Activated B cell treated with CpG ODN at 0.5 μM for 24 hours (primary cell): ENCODE measurements at regions not wholly inside any gene's neighbourhood (a gene's known extent, or its start where the extent isn't known, plus 50 kb on each side); places are given as distances from the start of the nearest gene placed in this dataset.

Experiments
- ATAC-seq: fragments of 200-7000 bp; cut with Tn5 transposase; one replicate; pipeline ENCODE4 v1.10.0; 2021; ENCODE audit warnings: low read depth, mild to moderate bottlenecking, moderate library complexity
- CTCF ChIA-PET: fragments of 350-600 bp; sonication (Branson Sonifier 250); formaldehyde crosslinking; loops from one replicate; lab custom pipeline; 2021; ENCODE audit warnings: antibody characterized with exemption; lab: Charles Lee
- POLR2A ChIA-PET: fragments of 350-600 bp; sonication (Branson Sonifier 250); formaldehyde crosslinking; loops from one replicate; lab custom pipeline; 2021; ENCODE audit warnings: antibody characterized with exemption; lab: Charles Lee
- DNase-seq: peaks from one replicate; pipeline ENCODE4 v3.0.0; 2022
- H3K27ac Mint-ChIP-seq: one replicate; pipeline ENCODE4 v1.8.0; 2020; ENCODE audit warnings: mixed read lengths
- H3K27me3 Mint-ChIP-seq: one replicate; pipeline ENCODE4 v1.8.0; 2021; ENCODE audit warnings: mixed read lengths
- H3K36me3 Mint-ChIP-seq: one replicate; pipeline ENCODE4 v1.8.0; 2021; ENCODE audit warnings: low read depth, mixed read lengths
- H3K4me1 Mint-ChIP-seq: one replicate; pipeline ENCODE4 v1.8.0; 2021; ENCODE audit warnings: mixed read lengths
- H3K4me3 Mint-ChIP-seq: one replicate; pipeline ENCODE4 v1.8.0; 2020; ENCODE audit warnings: mild to moderate bottlenecking, mixed read lengths
- H3K9me3 Mint-ChIP-seq: one replicate; pipeline ENCODE4 v1.8.0; 2020; ENCODE audit warnings: mixed read lengths
- intact Hi-C: fragments of 100-400 bp; cut with micrococcal nuclease; formaldehyde crosslinking; loops from one replicate; pipeline ENCODE4 v1.15.1; 2024
- TF ChIP-seq, protein P1 (sequence below): fragments of 200-600 bp; IDR thresholded peaks from one replicate; pipeline ENCODE4 v1.8.0; 2022; ENCODE audit warnings: antibody characterized with exemption, mild to moderate bottlenecking

- ChIA-PET CTCF (no interaction called here), POLR2A (no interaction called here)
- DNase-seq = no peak
- TF ChIP-seq, protein P1, sequence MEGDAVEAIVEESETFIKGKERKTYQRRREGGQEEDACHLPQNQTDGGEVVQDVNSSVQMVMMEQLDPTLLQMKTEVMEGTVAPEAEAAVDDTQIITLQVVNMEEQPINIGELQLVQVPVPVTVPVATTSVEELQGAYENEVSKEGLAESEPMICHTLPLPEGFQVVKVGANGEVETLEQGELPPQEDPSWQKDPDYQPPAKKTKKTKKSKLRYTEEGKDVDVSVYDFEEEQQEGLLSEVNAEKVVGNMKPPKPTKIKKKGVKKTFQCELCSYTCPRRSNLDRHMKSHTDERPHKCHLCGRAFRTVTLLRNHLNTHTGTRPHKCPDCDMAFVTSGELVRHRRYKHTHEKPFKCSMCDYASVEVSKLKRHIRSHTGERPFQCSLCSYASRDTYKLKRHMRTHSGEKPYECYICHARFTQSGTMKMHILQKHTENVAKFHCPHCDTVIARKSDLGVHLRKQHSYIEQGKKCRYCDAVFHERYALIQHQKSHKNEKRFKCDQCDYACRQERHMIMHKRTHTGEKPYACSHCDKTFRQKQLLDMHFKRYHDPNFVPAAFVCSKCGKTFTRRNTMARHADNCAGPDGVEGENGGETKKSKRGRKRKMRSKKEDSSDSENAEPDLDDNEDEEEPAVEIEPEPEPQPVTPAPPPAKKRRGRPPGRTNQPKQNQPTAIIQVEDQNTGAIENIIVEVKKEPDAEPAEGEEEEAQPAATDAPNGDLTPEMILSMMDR = no peak
- H3K36me3 Mint-ChIP-seq = no peaks in the 10 kb centered on the region
- H3K27ac Mint-ChIP-seq = no peak overlapping the region
- H3K4me1 Mint-ChIP-seq = peaks cover 3% of the 10 kb centered on the region
- ATAC-seq = no peak
- intact Hi-C loops = no loop called here
- peaks cover 9% of the 10 kb centered on the region for H3K27me3 Mint-ChIP-seq
- H3K9me3 Mint-ChIP-seq = no peaks in the 10 kb centered on the region
- H3K4me3 Mint-ChIP-seq = no peak overlapping the region
These were observed 234.9 kb upstream of the HES1 start for GRCh38 chr3:193901007-193901406.

GRCh38 chr3:193902607-193903511 lies 233.1 kb upstream of the HES1 start:
- no peaks in the 10 kb centered on the region for H3K36me3 Mint-ChIP-seq
- CTCF ChIA-PET = no interaction called here
- TF ChIP-seq, protein P1 = no peak
- peaks cover 3% of the 10 kb centered on the region for H3K4me1 Mint-ChIP-seq
- no peak for DNase-seq
- no peaks in the 10 kb centered on the region for H3K9me3 Mint-ChIP-seq
- peaks cover 12% of the 10 kb centered on the region for H3K27me3 Mint-ChIP-seq
- POLR2A ChIA-PET = interaction anchor here (0.9 kb wide), 1 partner anchor 188 kb away, joined by 3 read pairs; no protein-coding TSS in a partner anchor
- no peak for ATAC-seq
- intact Hi-C loops = no loop called here
- no peak overlapping the region for H3K27ac Mint-ChIP-seq
- H3K4me3 Mint-ChIP-seq = no peak overlapping the region

- Mint-ChIP-seq H3K27ac (no peak overlapping the region), H3K9me3 (peaks cover 5% of the 10 kb centered on the region), H3K4me1 (peaks cover 3% of the 10 kb centered on the region), H3K27me3 (peaks cover 12% of the 10 kb centered on the region), H3K36me3 (no peaks in the 10 kb centered on the region), H3K4me3 (no peak overlapping the region)
- TF ChIP-seq, protein P1 = no peak
- no peak for ATAC-seq
- no peak for DNase-seq
- ChIA-PET POLR2A (interaction anchor here (0.7 to 0.9 kb wide), 3 partner anchors 17 to 187 kb away, joined by 3 to 7 read pairs (median 3); no protein-coding TSS in a partner anchor), CTCF (interaction anchor here (1.4 kb wide), 1 partner anchor 114 kb away, joined by 3 read pairs; no protein-coding TSS in a partner anchor)
- intact Hi-C loops = no loop called here
These were observed 232.5 kb upstream of the HES1 start for GRCh38 chr3:193903512-193903817.

- H3K27me3 Mint-ChIP-seq = peaks cover 12% of the 10 kb centered on the region
- H3K9me3 Mint-ChIP-seq = peaks cover 6% of the 10 kb centered on the region
These were observed 232.0 kb upstream of the HES1 start for GRCh38 chr3:193903966-193904365.

More at GRCh38 chr3:193903966-193904365, 232.0 kb upstream of the HES1 start:
- Mint-ChIP-seq H3K36me3 (no peaks in the 10 kb centered on the region), H3K27ac (no peak overlapping the region), H3K4me1 (peaks cover 3% of the 10 kb centered on the region), H3K4me3 (no peak overlapping the region)
- no peak for ATAC-seq
- no peak for DNase-seq
- CTCF ChIA-PET = interaction anchor here (1.4 kb wide), 1 partner anchor 114 kb away, joined by 3 read pairs; no protein-coding TSS in a partner anchor
- POLR2A ChIA-PET = interaction anchor here (0.7 to 0.9 kb wide), 3 partner anchors 16 to 187 kb away, joined by 3 to 7 read pairs (median 3); no protein-coding TSS in a partner anchor
- intact Hi-C loops = no loop called here
- TF ChIP-seq, protein P1 = no peak
